ENCODE measurements at regions not wholly inside any gene's neighbourhood (a gene's known extent, or its start where the extent isn't known, plus 50 kb on each side); places are given as distances from the start of the nearest gene placed in this dataset.

DNA sequence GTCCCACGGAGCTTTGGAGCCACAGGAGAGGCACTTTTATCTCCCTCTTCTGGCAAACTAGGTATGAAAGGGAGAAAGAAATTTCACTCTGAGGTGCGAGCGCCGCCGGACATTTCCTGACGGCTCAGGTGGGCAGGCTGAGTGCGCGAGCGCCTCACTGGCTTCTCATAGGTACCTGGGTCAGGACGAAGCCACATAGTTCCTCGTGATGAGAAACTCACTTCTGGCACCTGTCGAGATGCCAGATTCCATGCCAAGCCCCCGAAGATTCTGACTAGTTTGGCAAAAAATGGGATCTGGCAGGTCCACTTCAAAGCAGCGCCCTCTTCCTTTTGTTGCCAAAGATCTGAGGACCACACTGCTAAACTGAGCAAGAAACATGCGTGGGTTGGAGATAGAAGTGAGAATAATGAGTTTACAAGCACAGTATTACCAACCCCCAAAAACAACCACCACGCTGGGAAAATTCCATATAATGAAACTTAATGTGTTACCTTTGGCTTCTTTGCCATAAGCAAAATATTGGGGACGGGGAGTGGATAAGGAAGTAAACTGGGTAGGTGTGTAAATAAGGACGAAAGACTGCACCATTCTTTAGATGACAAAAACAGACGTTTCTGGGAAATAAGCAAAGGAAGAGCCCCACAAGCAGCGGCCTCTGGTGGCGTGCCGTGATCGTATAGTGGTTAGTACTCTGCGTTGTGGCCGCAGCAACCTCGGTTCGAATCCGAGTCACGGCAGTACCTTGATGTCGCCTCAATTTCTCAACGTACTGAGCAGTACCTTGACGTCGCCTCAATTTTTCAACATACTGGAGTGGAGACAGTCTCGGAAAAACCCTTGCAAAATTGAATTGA, 89.8 kb upstream of the PRSS16 start (continued):
- TF ChIP-seq, protein P1, sequence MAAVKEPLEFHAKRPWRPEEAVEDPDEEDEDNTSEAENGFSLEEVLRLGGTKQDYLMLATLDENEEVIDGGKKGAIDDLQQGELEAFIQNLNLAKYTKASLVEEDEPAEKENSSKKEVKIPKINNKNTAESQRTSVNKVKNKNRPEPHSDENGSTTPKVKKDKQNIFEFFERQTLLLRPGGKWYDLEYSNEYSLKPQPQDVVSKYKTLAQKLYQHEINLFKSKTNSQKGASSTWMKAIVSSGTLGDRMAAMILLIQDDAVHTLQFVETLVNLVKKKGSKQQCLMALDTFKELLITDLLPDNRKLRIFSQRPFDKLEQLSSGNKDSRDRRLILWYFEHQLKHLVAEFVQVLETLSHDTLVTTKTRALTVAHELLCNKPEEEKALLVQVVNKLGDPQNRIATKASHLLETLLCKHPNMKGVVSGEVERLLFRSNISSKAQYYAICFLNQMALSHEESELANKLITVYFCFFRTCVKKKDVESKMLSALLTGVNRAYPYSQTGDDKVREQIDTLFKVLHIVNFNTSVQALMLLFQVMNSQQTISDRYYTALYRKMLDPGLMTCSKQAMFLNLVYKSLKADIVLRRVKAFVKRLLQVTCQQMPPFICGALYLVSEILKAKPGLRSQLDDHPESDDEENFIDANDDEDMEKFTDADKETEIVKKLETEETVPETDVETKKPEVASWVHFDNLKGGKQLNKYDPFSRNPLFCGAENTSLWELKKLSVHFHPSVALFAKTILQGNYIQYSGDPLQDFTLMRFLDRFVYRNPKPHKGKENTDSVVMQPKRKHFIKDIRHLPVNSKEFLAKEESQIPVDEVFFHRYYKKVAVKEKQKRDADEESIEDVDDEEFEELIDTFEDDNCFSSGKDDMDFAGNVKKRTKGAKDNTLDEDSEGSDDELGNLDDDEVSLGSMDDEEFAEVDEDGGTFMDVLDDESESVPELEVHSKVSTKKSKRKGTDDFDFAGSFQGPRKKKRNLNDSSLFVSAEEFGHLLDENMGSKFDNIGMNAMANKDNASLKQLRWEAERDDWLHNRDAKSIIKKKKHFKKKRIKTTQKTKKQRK (IDR thresholded peaks at IDR 0.05; ENCODE audit: low read depth, low read length), result no peak
- TF ChIP-seq, protein P2, sequence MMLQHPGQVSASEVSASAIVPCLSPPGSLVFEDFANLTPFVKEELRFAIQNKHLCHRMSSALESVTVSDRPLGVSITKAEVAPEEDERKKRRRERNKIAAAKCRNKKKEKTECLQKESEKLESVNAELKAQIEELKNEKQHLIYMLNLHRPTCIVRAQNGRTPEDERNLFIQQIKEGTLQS (IDR thresholded peaks at IDR 0.05; ENCODE audit: borderline replicate concordance, extremely low read depth, low read depth, low read length), result no peak
- TF ChIP-seq TARDBP (IDR thresholded peaks at IDR 0.05; ENCODE audit: borderline replicate concordance) (peak; percentile 78; the same call in 1 of the 2 replicates), MTA3 (IDR thresholded peaks at IDR 0.05; ENCODE audit: borderline replicate concordance, low read length) (no peak), ATF7 (IDR thresholded peaks at IDR 0.05; ENCODE audit: low read depth) (peak; percentile 35; the same call in 1 of the 2 replicates), GATAD2B (conservative IDR thresholded peaks at IDR 0.05; ENCODE audit: low read depth) (peak; percentile 73; the same call in 1 of the 2 replicates), TCF12 (IDR thresholded peaks at IDR 0.05; ENCODE audit: low read depth, low read length) (peak; percentile 26; the same call in 1 of the 2 replicates), BCLAF1 (IDR thresholded peaks at IDR 0.05) (no peak), BCL3 (IDR thresholded peaks at IDR 0.05; ENCODE audit: borderline replicate concordance, insufficient read depth, low read depth, low read length, poor library complexity, severe bottlenecking) (no peak), NBN (IDR thresholded peaks at IDR 0.05) (peak; percentile 80), MTA2 (IDR thresholded peaks at IDR 0.05; ENCODE audit: low read depth) (no peak; the same call in 1 of the 2 replicates), MLLT1 (IDR thresholded peaks at IDR 0.05) (peak; percentile 67; the same call in 1 of the 2 replicates), ATF2 (IDR thresholded peaks at IDR 0.05; ENCODE audit: low read length) (peak; percentile 52; the same call in 1 of the 2 replicates), CBX3 (IDR thresholded peaks at IDR 0.05; ENCODE audit: borderline replicate concordance, low read depth) (no peak), EP300 (IDR thresholded peaks at IDR 0.05; ENCODE audit: borderline replicate concordance in 1 of 2, control insufficient read depth in 1 of 2, low read depth in 2 of 2, low read length in 2 of 2) (peak in 1 of 2 experiments; percentile 74; a peak in 1 of 4 replicates), KLF5 (IDR thresholded peaks at IDR 0.05; ENCODE audit: partially characterized antibody) (peak; percentile 66), RCOR1 (conservative IDR thresholded peaks at IDR 0.05; ENCODE audit: low read depth, low read length) (no peak)
